HCT116 (cell line): ENCODE measurements at regions not wholly inside any gene's neighbourhood (a gene's known extent, or its start where the extent isn't known, plus 50 kb on each side); places are given as distances from the start of the nearest gene placed in this dataset.

Source experiments
- ATAC-seq: fragments of 200-7000 bp; cut with Tn5 transposase; 2 replicates; pipeline ENCODE4 v1.9.1; 2020; ENCODE audit warnings: mild to moderate bottlenecking, moderate library complexity
- BruUV-seq: library from RNA; stranded (reverse); fragments of 400-500 nt; replicated peaks from 2 replicates; lab custom pipeline; 2021; lab: Mats Ljungman, UMichigan
- CTCF ChIA-PET: fragments of 300-600 bp; sonication (Branson Sonifier 250); formaldehyde crosslinking; loops from one replicate; lab custom pipeline; 2021; ENCODE audit warnings: antibody characterized with exemption; lab: Charles Lee
- POLR2A ChIA-PET: fragments of 300-600, 350-600 bp; sonication (Branson Sonifier 250); formaldehyde crosslinking; loops from one replicate; lab custom pipeline; 2021; ENCODE audit warnings: antibody characterized with exemption; lab: Charles Lee
- RAD21 ChIA-PET, 2 experiments: fragments of 300-600 bp; sonication (Branson Sonifier 250); formaldehyde crosslinking; loops; one replicate each; lab custom pipeline; 2023; ENCODE audit warnings: low total read pairs in 2 of 2; ENCODE audit not compliant: uncharacterized antibody in 2 of 2, unreplicated experiment in 2 of 2, low non-redundant PET in 1 of 2; lab: Charles Lee
- DNase-seq: peaks from one replicate; pipeline ENCODE4 v3.0.0-alpha.2; 2010; ENCODE audit warnings: low read depth, low spot score
- H2AFZ ChIP-seq: fragments of 200-600 bp; shearing (Covaris generic), sonication (generic); 2 replicates; pipeline ENCODE4 v1.6.1; 2017; ENCODE audit warnings: low read depth, mixed run types, mixed read lengths, antibody characterized with exemption, low read length; ENCODE audit not compliant: poor library complexity, severe bottlenecking
- H3K27ac ChIP-seq: 2 replicates; pipeline ENCODE4 v1.5.1; 2012; ENCODE audit warnings: low read depth, low read length
- H3K27me3 ChIP-seq: fragments of 200-600 bp; sonication (generic); 2 replicates; pipeline ENCODE4 v1.6.1; 2016; ENCODE audit warnings: mixed run types, low read length, mixed read lengths; ENCODE audit not compliant: insufficient read depth
- H3K36me3 ChIP-seq, 2 experiments: fragments of 200-500 bp in 1 of 2; fragments of 200-600 bp in 1 of 2; sonication (Bioruptor generic) in 1 of 2; sonication (generic) in 1 of 2; 2 replicates each; pipeline versions ENCODE4 v1.5.1 to v1.6.1; 2014 to 2016; ENCODE audit warnings: low read length in 2 of 2, inconsistent platforms in 1 of 2, mixed read lengths in 1 of 2, mixed run types in 1 of 2; ENCODE audit not compliant: insufficient read depth in 2 of 2, control insufficient read depth in 1 of 2
- H3K4me1 ChIP-seq, 2 experiments: fragments of 200-600 bp in 1 of 2; sonication (generic) in 1 of 2; 2 replicates each; pipeline versions ENCODE4 v1.5.1 to v1.6.1; 2012 to 2017; ENCODE audit warnings: low read length in 2 of 2, inconsistent platforms in 1 of 2, mild to moderate bottlenecking in 1 of 2, mixed read lengths in 1 of 2, mixed run types in 1 of 2, moderate library complexity in 1 of 2; ENCODE audit not compliant: insufficient read depth in 2 of 2, control insufficient read depth in 1 of 2
- H3K4me2 ChIP-seq: fragments of 200-600 bp; sonication (generic); 2 replicates; pipeline ENCODE4 v1.6.1; 2017; ENCODE audit warnings: mixed run types, low read length, mixed read lengths
- H3K4me3 ChIP-seq, 2 experiments: fragments of 200-600 bp in 1 of 2; sonication (generic) in 1 of 2; replicated peaks in 1 of 2; 2 replicates each; pipeline ENCODE4 v1.5.1; 2011 to 2016; ENCODE audit warnings: low read length in 2 of 2, control low read depth in 1 of 2, low read depth in 1 of 2, mild to moderate bottlenecking in 1 of 2, mixed read lengths in 1 of 2, mixed run types in 1 of 2
- H3K79me2 ChIP-seq: fragments of 200-600 bp; sonication (generic); 2 replicates; pipeline ENCODE4 v1.6.1; 2017; ENCODE audit warnings: mild to moderate bottlenecking, mixed run types, low read length, moderate library complexity, mixed read lengths; ENCODE audit not compliant: insufficient read depth
- H3K9ac ChIP-seq: fragments of 200-600 bp; sonication (generic); 2 replicates; pipeline ENCODE4 v1.6.1; 2016; ENCODE audit warnings: low read length, mixed read lengths
- H3K9me2 ChIP-seq: fragments of 200-600 bp; sonication (generic), shearing (Covaris generic); 2 replicates; pipeline ENCODE4 v1.6.1; 2017; ENCODE audit warnings: mixed run types, mild to moderate bottlenecking, moderate library complexity; ENCODE audit not compliant: insufficient read depth
- H3K9me3 ChIP-seq, 2 experiments: fragments of 200-500 bp in 1 of 2; fragments of 200-600 bp in 1 of 2; sonication (Bioruptor generic) in 1 of 2; sonication (generic) in 1 of 2; 2 replicates each; pipeline ENCODE4 v1.6.1; 2014 to 2017; ENCODE audit warnings: low read length in 2 of 2, mixed read lengths in 2 of 2, inconsistent platforms in 1 of 2, low read depth in 1 of 2, mild to moderate bottlenecking in 1 of 2, mixed run types in 1 of 2, moderate library complexity in 1 of 2; ENCODE audit not compliant: control insufficient read depth in 1 of 2, insufficient read depth in 1 of 2
- H4K20me1 ChIP-seq: fragments of 200-600 bp; sonication (generic), shearing (Covaris generic); 2 replicates; pipeline ENCODE4 v1.6.1; 2017; ENCODE audit warnings: mixed run types, mild to moderate bottlenecking, moderate library complexity; ENCODE audit not compliant: insufficient read depth
- CBX3 ChIP-seq: IDR thresholded peaks from 2 replicates; pipeline ENCODE4 v1.6.1; 2012; ENCODE audit warnings: low read depth
- ELF1 ChIP-seq: IDR thresholded peaks from 2 replicates; pipeline ENCODE4 v1.6.1; 2012; ENCODE audit warnings: low read depth, borderline replicate concordance
- EZH2 ChIP-seq: fragments of 200-600 bp; sonication (generic); IDR thresholded peaks from 2 replicates; pipeline ENCODE4 v1.6.1; 2017; ENCODE audit warnings: antibody characterized with exemption, mixed run types
- EZH2phosphoT487 ChIP-seq: fragments of 200-600 bp; IDR thresholded peaks from 2 replicates; pipeline ENCODE4 v1.6.1; 2018; ENCODE audit warnings: antibody characterized with exemption, borderline replicate concordance
- FOSL1 ChIP-seq: IDR thresholded peaks from 2 replicates; pipeline ENCODE4 v1.6.1; 2012; ENCODE audit warnings: low read depth
- JUND ChIP-seq: IDR thresholded peaks from 2 replicates; pipeline ENCODE4 v1.6.1; 2012
- RAD21 ChIP-seq: IDR thresholded peaks from 2 replicates; pipeline ENCODE4 v1.6.1; 2012; ENCODE audit warnings: low read depth, mild to moderate bottlenecking
- SIN3A ChIP-seq: IDR thresholded peaks from 2 replicates; pipeline ENCODE4 v1.6.1; 2012; ENCODE audit warnings: low read depth
- SP1 ChIP-seq: IDR thresholded peaks from 2 replicates; pipeline ENCODE4 v1.6.1; 2012; ENCODE audit warnings: low read depth
- SRF ChIP-seq: IDR thresholded peaks from 2 replicates; pipeline ENCODE4 v1.6.1; 2012; ENCODE audit warnings: low read depth
- ZBTB33 ChIP-seq: IDR thresholded peaks from 2 replicates; pipeline ENCODE4 v1.6.1; 2011; ENCODE audit warnings: mild to moderate bottlenecking, low read length, moderate library complexity; ENCODE audit not compliant: insufficient replicate concordance; ENCODE audit errors: extremely low read depth
- ZNF274 ChIP-seq: fragments of 200-500 bp; sonication (Bioruptor generic); IDR thresholded peaks from 2 replicates; pipeline ENCODE4 v1.6.1; 2014; ENCODE audit warnings: mild to moderate bottlenecking, low read depth, low read length, inconsistent platforms
- intact Hi-C: fragments of 100-400 bp; cut with micrococcal nuclease; formaldehyde crosslinking; loops from 2 replicates; pipeline ENCODE4 v1.10.0; 2022
- TF ChIP-seq, protein P1 (sequence below): IDR thresholded peaks from 2 replicates; pipeline ENCODE4 v1.6.1; 2012

GRCh38 chr1:215360031-215360430 lies 207.1 kb upstream of the KCTD3 start:
- BruUV-seq = no TSS peak
- no peaks in the 10 kb centered on the region for H3K27me3 ChIP-seq
- H3K4me2 ChIP-seq = no peak overlapping the region
- ATAC-seq = no peak
- no peak for DNase-seq
- H2AFZ ChIP-seq = no peak overlapping the region
- RAD21 ChIA-PET = no interaction called here
- H3K27ac ChIP-seq = no peak overlapping the region
- POLR2A ChIA-PET = no interaction called here
- no peaks in the 10 kb centered on the region for H3K36me3 ChIP-seq
- CTCF ChIA-PET = no interaction called here
- H4K20me1 ChIP-seq = no peaks in the 10 kb centered on the region
- no peaks in the 10 kb centered on the region for H3K79me2 ChIP-seq
- no peaks in the 10 kb centered on the region for H3K4me1 ChIP-seq
- H3K9ac ChIP-seq = no peak overlapping the region
- no peaks in the 10 kb centered on the region for H3K9me3 ChIP-seq
- no peak overlapping the region for H3K4me3 ChIP-seq
- intact Hi-C loops = no loop called here
- no peaks in the 10 kb centered on the region for H3K9me2 ChIP-seq
- TF ChIP-seq JUND (no peak), SRF (no peak), EZH2phosphoT487 (no peak), ELF1 (no peak)

DNA sequence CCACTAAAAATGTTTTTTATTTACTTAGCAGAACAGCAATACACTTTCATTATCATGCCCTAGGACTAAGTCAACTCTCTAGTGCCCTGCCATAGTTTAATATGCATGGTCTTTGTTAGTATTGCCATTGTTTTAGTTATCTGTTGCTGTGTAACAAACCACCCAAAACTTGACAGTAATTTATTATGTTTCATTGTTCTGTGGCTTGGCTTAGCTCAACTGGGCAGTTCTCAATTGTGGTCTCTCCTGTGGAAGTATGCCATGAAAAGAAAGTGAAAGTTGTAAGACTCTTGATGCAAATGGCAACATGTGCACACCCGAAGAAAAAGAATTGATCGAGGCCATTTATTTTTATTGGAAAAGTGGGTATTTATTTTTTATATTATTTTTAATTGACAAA lies 206.3 kb upstream of the KCTD3 start:
- Histone ChIP-seq H3K36me3 (no peaks in the 10 kb centered on the region), H3K4me2 (no peak overlapping the region), H3K9ac (no peak overlapping the region), H4K20me1 (no peaks in the 10 kb centered on the region), H3K27ac (no peak overlapping the region), H3K4me1 (no peaks in the 10 kb centered on the region), H3K27me3 (no peaks in the 10 kb centered on the region), H2AFZ (no peak overlapping the region), H3K4me3 (no peak overlapping the region), H3K9me2 (no peaks in the 10 kb centered on the region), H3K79me2 (no peaks in the 10 kb centered on the region), H3K9me3 (no peaks in the 10 kb centered on the region)
- TF ChIP-seq ZBTB33 = no peak
- TF ChIP-seq, protein P1, sequence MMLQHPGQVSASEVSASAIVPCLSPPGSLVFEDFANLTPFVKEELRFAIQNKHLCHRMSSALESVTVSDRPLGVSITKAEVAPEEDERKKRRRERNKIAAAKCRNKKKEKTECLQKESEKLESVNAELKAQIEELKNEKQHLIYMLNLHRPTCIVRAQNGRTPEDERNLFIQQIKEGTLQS = no peak
- no peak for TF ChIP-seq CBX3
- TF ChIP-seq ELF1 = no peak
- TF ChIP-seq SP1 = no peak
- TF ChIP-seq SIN3A = no peak
- no peak for TF ChIP-seq ZNF274
- TF ChIP-seq EZH2 = no peak
- TF ChIP-seq FOSL1 = no peak
- TF ChIP-seq RAD21 = no peak
- DNase-seq = no peak
- ChIA-PET POLR2A (no interaction called here), CTCF (no interaction called here), RAD21 (no interaction called here)
- intact Hi-C loops = no loop called here
- BruUV-seq = no TSS peak
- ATAC-seq = no peak
